Suprapubic skin (tissue), 4 donors: ENCODE measurements at regions not wholly inside any gene's neighbourhood (a gene's known extent, or its start where the extent isn't known, plus 50 kb on each side); places are given as distances from the start of the nearest gene placed in this dataset.

Experiments
- DNase-seq, 2 donors: peaks; one replicate each; pipeline ENCODE4 v3.0.0-alpha.2; 2019; ENCODE audit warnings: low spot score in 2 of 2
- H3K27ac ChIP-seq: fragments of 200-600 bp; sonication (generic); one replicate; pipeline ENCODE4 v1.5.1; 2019
- H3K27me3 ChIP-seq: fragments of 200-600 bp; sonication (generic); one replicate; pipeline ENCODE4 v1.5.1; 2019
- H3K36me3 ChIP-seq: fragments of 200-600 bp; sonication (generic); one replicate; pipeline ENCODE4 v1.5.1; 2019
- H3K4me1 ChIP-seq: fragments of 200-600 bp; sonication (generic); one replicate; pipeline ENCODE4 v1.5.1; 2019
- H3K4me3 ChIP-seq: fragments of 200-600 bp; sonication (generic); one replicate; pipeline ENCODE4 v1.5.1; 2019; ENCODE audit warnings: mild to moderate bottlenecking
- H3K9me3 ChIP-seq: fragments of 200-600 bp; sonication (generic); one replicate; pipeline ENCODE4 v1.5.1; 2019
- CTCF ChIP-seq, 2 donors: fragments of 200-600 bp in 1 of 2; fragments of 450-650 bp in 1 of 2; sonication (generic) in 1 of 2; IDR thresholded peaks; one replicate each; pipeline ENCODE4 v1.5.1; 2016 to 2019; ENCODE audit warnings: antibody characterized with exemption in 2 of 2, mild to moderate bottlenecking in 1 of 2, moderate library complexity in 1 of 2
- EP300 ChIP-seq: sonication (generic); formaldehyde crosslinking; IDR thresholded peaks from one replicate; pipeline ENCODE4 v1.6.1; 2017; ENCODE audit warnings: antibody characterized with exemption
- POLR2A ChIP-seq, 2 donors: fragments of 450-650 bp; IDR thresholded peaks; one replicate each; pipeline ENCODE4 v1.6.1; 2017; ENCODE audit warnings: antibody characterized with exemption in 2 of 2, mild to moderate bottlenecking in 2 of 2, moderate library complexity in 2 of 2
- POLR2AphosphoS5 ChIP-seq, 3 donors: sonication (generic); formaldehyde crosslinking; IDR thresholded peaks; one replicate each; pipeline ENCODE4 v1.6.1; 2017; ENCODE audit warnings: antibody characterized with exemption in 3 of 3
- WGBS: methylation state at CpG from one replicate; pipeline ENCODE4 v1.1.5; 2018; 5-methylcytosine and 5-hydroxymethylcytosine counted together

- Histone ChIP-seq H3K36me3 (no peaks in the 10 kb centered on the region), H3K9me3 (no peaks in the 10 kb centered on the region), H3K27me3 (no peaks in the 10 kb centered on the region), H3K27ac (no peak overlapping the region), H3K4me3 (no peak overlapping the region), H3K4me1 (peaks cover 4% of the 10 kb centered on the region)
- DNase-seq = no peak
- TF ChIP-seq POLR2AphosphoS5 (IDR thresholded peaks at IDR 0.05) (no peak), CTCF (IDR thresholded peaks at IDR 0.05) (no peak), EP300 (no peak), POLR2A (IDR thresholded peaks at IDR 0.05) (no peak)
These were observed 205.6 kb upstream of the PROK2 start for GRCh38 chr3:71990545-71990944.

DNA sequence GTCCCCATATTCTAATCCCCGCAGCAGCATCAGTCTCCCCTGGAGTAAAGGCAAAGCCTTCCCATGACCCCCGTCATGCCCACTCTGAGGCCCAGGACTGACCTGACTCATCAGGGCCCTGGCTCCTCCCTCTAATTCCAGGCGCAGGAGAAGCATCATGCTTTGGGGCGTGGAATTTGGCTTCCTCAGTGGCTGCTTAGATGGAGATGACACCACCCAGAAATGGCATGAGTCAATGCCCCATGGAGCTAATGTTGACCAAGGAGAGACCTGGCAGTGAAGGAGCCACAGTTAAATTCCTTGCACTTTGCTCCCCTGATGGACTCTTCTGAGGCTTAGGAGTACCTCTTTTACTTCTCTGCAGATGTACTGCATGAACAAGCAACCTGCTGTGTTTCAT lies 204.2 kb upstream of the PROK2 start:
- Histone ChIP-seq H3K4me3 (no peak overlapping the region), H3K36me3 (no peaks in the 10 kb centered on the region), H3K4me1 (peaks cover 4% of the 10 kb centered on the region), H3K9me3 (no peaks in the 10 kb centered on the region), H3K27ac (no peak overlapping the region), H3K27me3 (no peaks in the 10 kb centered on the region)
- WGBS = 86% methylated on average over 3 of the region's 4 CpGs
- TF ChIP-seq CTCF (IDR thresholded peaks at IDR 0.05) (no peak), POLR2A (IDR thresholded peaks at IDR 0.05) (no peak), EP300 (no peak), POLR2AphosphoS5 (IDR thresholded peaks at IDR 0.05) (no peak)
- DNase-seq = no peak

GRCh38 chr3:71987828-71988227 lies 202.9 kb upstream of the PROK2 start:
- Histone ChIP-seq H3K27me3 (no peaks in the 10 kb centered on the region), H3K9me3 (no peaks in the 10 kb centered on the region), H3K27ac (no peak overlapping the region), H3K4me3 (no peak overlapping the region), H3K4me1 (peaks cover 4% of the 10 kb centered on the region), H3K36me3 (no peaks in the 10 kb centered on the region)
- 56% methylated on average over 5 of the region's 5 CpGs for WGBS
- DNase-seq = no peak
- TF ChIP-seq CTCF (IDR thresholded peaks at IDR 0.05) (no peak), POLR2AphosphoS5 (IDR thresholded peaks at IDR 0.05) (no peak), POLR2A (IDR thresholded peaks at IDR 0.05) (no peak), EP300 (no peak)

- H3K36me3 ChIP-seq = no peaks in the 10 kb centered on the region
- H3K4me3 ChIP-seq = no peak overlapping the region
- H3K27me3 ChIP-seq = no peaks in the 10 kb centered on the region
- no peaks in the 10 kb centered on the region for H3K9me3 ChIP-seq
- no peak overlapping the region for H3K27ac ChIP-seq
- no peak for DNase-seq
- no peak for TF ChIP-seq POLR2A (IDR thresholded peaks at IDR 0.05)
- peak in 1 of 2 donors; percentile 27 for TF ChIP-seq CTCF (IDR thresholded peaks at IDR 0.05)
- 80% methylated on average over 9 of the region's 9 CpGs for WGBS
- peaks cover 7% of the 10 kb centered on the region for H3K4me1 ChIP-seq
These were observed 202.3 kb upstream of the PROK2 start for GRCh38 chr3:71987089-71987735.

- Histone ChIP-seq H3K4me3 (no peak overlapping the region), H3K4me1 (peaks cover 9% of the 10 kb centered on the region), H3K36me3 (no peaks in the 10 kb centered on the region), H3K27me3 (no peaks in the 10 kb centered on the region), H3K27ac (no peak overlapping the region), H3K9me3 (no peaks in the 10 kb centered on the region)
- no peak for DNase-seq
- TF ChIP-seq POLR2AphosphoS5 (IDR thresholded peaks at IDR 0.05) (no peak), CTCF (IDR thresholded peaks at IDR 0.05) (no peak), EP300 (no peak), POLR2A (IDR thresholded peaks at IDR 0.05) (no peak)
- WGBS = 83% methylated on average over 6 of the region's 6 CpGs
These were observed 201.7 kb upstream of the PROK2 start for GRCh38 chr3:71986606-71987005.
